A549 (cell line): ENCODE measurements at regions not wholly inside any gene's neighbourhood (a gene's known extent, or its start where the extent isn't known, plus 50 kb on each side); places are given as distances from the start of the nearest gene placed in this dataset.

Experiments
- ATAC-seq, 2 experiments: fragments of 200-7000 bp in 1 of 2; fragments of >200 bp in 1 of 2; cut with Nextera tagmentation in 1 of 2; cut with Tn5 transposase in 1 of 2; 3 replicates each; pipeline versions ENCODE4 v1.8.0 to v1.9.1; 2018 to 2020; ENCODE audit warnings: mild to moderate bottlenecking in 1 of 2, moderate library complexity in 1 of 2
- CTCF ChIA-PET: fragments of 300-600 bp; sonication (Branson Sonifier 250); formaldehyde crosslinking; extraction: SDS; loops from one replicate; lab custom pipeline; 2021; ENCODE audit warnings: antibody characterized with exemption, inconsistent platforms; lab: Yijun Ruan, JAX
- POLR2A ChIA-PET: fragments of 350-600 bp; formaldehyde crosslinking; extraction: SDS; loops from one replicate; lab custom pipeline; 2021; ENCODE audit warnings: antibody characterized with exemption, inconsistent platforms; lab: Yijun Ruan, JAX
- DNase-seq, 2 experiments: peaks; one replicate each; pipeline versions ENCODE4 v3.0.0 to v3.0.0-alpha.2; 2011 to 2016; ENCODE audit warnings: low read depth in 1 of 2, low spot score in 1 of 2
- FAIRE-seq: peaks from 2 replicates; lab custom pipeline; 2011; peaks lifted over from hg19 to GRCh38; lab: Jason Lieb, UNC
- H3K27ac ChIP-seq, 2 experiments: fragments of >200 bp; sonication (Bioruptor Twin); formaldehyde crosslinking; 3 replicates each; pipeline ENCODE4 v1.5.1; 2016 to 2017
- H3K4me1 ChIP-seq: fragments of >200 bp; sonication (Bioruptor Twin); formaldehyde crosslinking; 3 replicates; pipeline ENCODE4 v1.6.1; 2016
- H3K4me2 ChIP-seq: fragments of >200 bp; sonication (Bioruptor Twin); formaldehyde crosslinking; 3 replicates; pipeline ENCODE4 v1.6.1; 2016
- H3K4me3 ChIP-seq: fragments of >200 bp; sonication (Bioruptor Twin); formaldehyde crosslinking; 3 replicates; pipeline ENCODE4 v1.5.1; 2016
- H3K9me3 ChIP-seq: fragments of >200 bp; sonication (Bioruptor Twin); formaldehyde crosslinking; 3 replicates; pipeline ENCODE4 v1.6.1; 2016
- CBX8 ChIP-seq: fragments of 200-600 bp; sonication (generic); IDR thresholded peaks from 2 replicates; pipeline ENCODE4 v1.6.1; 2016
- CHD2 ChIP-seq: fragments of 150-350 bp; IDR thresholded peaks from 2 replicates; pipeline ENCODE4 v1.6.1; 2014; ENCODE audit warnings: low read length; ENCODE audit not compliant: partially characterized antibody
- CHD4 ChIP-seq: fragments of 200-600 bp; sonication (generic); IDR thresholded peaks from 2 replicates; pipeline ENCODE4 v1.6.1; 2016; ENCODE audit warnings: antibody characterized with exemption, mild to moderate bottlenecking, borderline replicate concordance
- EHF ChIP-seq: fragments of 250-450 bp; sonication (Bioruptor Pico); IDR thresholded peaks from 2 replicates; pipeline ENCODE4 v1.5.0; 2020; ENCODE audit warnings: mild to moderate bottlenecking
- ELK1 ChIP-seq: fragments of 150-350 bp; IDR thresholded peaks from 2 replicates; pipeline ENCODE4 v1.6.1; 2014; ENCODE audit warnings: low read depth, mild to moderate bottlenecking, low read length
- ESRRA ChIP-seq: fragments of 150-350 bp; IDR thresholded peaks from 2 replicates; pipeline ENCODE4 v1.6.1; 2014; ENCODE audit warnings: mild to moderate bottlenecking, low read length, borderline replicate concordance
- FOSB ChIP-seq: fragments of 250-450 bp; sonication (Bioruptor Pico); IDR thresholded peaks from 2 replicates; pipeline ENCODE4 v1.5.0; 2020; ENCODE audit warnings: mild to moderate bottlenecking, moderate library complexity
- FOSL2 ChIP-seq, 2 experiments: fragments of 450-650 bp in 1 of 2; fragments of >200 bp in 1 of 2; sonication (Bioruptor Twin) in 1 of 2; formaldehyde crosslinking; IDR thresholded peaks; 2 replicates each; pipeline versions ENCODE4 v1.5.0 to v1.6.1; 2016 to 2020; ENCODE audit warnings: mild to moderate bottlenecking in 1 of 2, moderate library complexity in 1 of 2
- FOXS1 ChIP-seq: fragments of 250-450 bp; sonication (Bioruptor Pico); IDR thresholded peaks from 2 replicates; pipeline ENCODE4 v1.5.0; 2020; ENCODE audit warnings: mild to moderate bottlenecking, moderate library complexity
- HDAC2 ChIP-seq: fragments of 200-600 bp; sonication (generic); IDR thresholded peaks from 2 replicates; pipeline ENCODE4 v1.6.1; 2016
- HES2 ChIP-seq: fragments of >200 bp; sonication (Bioruptor Twin); formaldehyde crosslinking; IDR thresholded peaks from 2 replicates; pipeline ENCODE4 v1.6.1; 2016
- HEYL ChIP-seq: fragments of 250-450 bp; sonication (Bioruptor Pico); IDR thresholded peaks from 2 replicates; pipeline ENCODE4 v1.8.0; 2021; ENCODE audit warnings: mild to moderate bottlenecking, moderate library complexity
- HOXB13 ChIP-seq: fragments of 250-450 bp; sonication (Bioruptor Pico); IDR thresholded peaks from 2 replicates; pipeline ENCODE4 v1.5.0; 2020; ENCODE audit warnings: low read depth, mild to moderate bottlenecking, moderate library complexity
- HOXB5 ChIP-seq: fragments of 250-450 bp; sonication (Bioruptor Pico); IDR thresholded peaks from 2 replicates; pipeline ENCODE4 v1.5.0; 2020; ENCODE audit warnings: mild to moderate bottlenecking, moderate library complexity
- JUN ChIP-seq, 2 experiments: fragments of >200 bp; sonication (Bioruptor Twin); formaldehyde crosslinking; IDR thresholded peaks; 2 replicates in 1 of 2; 3 replicates in 1 of 2; pipeline ENCODE4 v1.6.1; 2016 to 2017
- MYC ChIP-seq: IDR thresholded peaks from 2 replicates; pipeline ENCODE4 v1.6.1; 2012; ENCODE audit warnings: mild to moderate bottlenecking, inconsistent platforms, low read length, improper control_type of control experiment, borderline replicate concordance
- NFE2L2 ChIP-seq: fragments of 150-350 bp; conservative IDR thresholded peaks from 2 replicates; pipeline ENCODE4 v1.6.1; 2014; ENCODE audit warnings: low read length
- NR3C1 ChIP-seq: fragments of >200 bp; sonication (Bioruptor Twin); formaldehyde crosslinking; IDR thresholded peaks from 3 replicates; pipeline ENCODE4 v1.6.1; 2017
- POLR2A ChIP-seq: IDR thresholded peaks from 2 replicates; pipeline ENCODE4 v1.6.1; 2012; ENCODE audit warnings: mild to moderate bottlenecking, low read length
- POLR2AphosphoS2 ChIP-seq: conservative IDR thresholded peaks from 2 replicates; pipeline ENCODE4 v1.6.1; 2012; ENCODE audit warnings: low read length, improper control_type of control experiment, inconsistent platforms
- RAD21 ChIP-seq, 2 experiments: fragments of >200 bp in 1 of 2; sonication (Bioruptor Twin) in 1 of 2; formaldehyde crosslinking in 1 of 2; IDR thresholded peaks in 1 of 2; conservative IDR thresholded peaks in 1 of 2; 2 replicates in 1 of 2; 3 replicates in 1 of 2; pipeline ENCODE4 v1.6.1; 2012 to 2018; ENCODE audit warnings: inconsistent platforms in 1 of 2
- RCOR1 ChIP-seq: fragments of 150-350 bp; IDR thresholded peaks from 2 replicates; pipeline ENCODE4 v1.6.1; 2014; ENCODE audit warnings: antibody characterized with exemption, low read length, low read depth
- REST ChIP-seq: fragments of 200-600 bp; sonication (generic); IDR thresholded peaks from 2 replicates; pipeline ENCODE4 v1.6.1; 2016; ENCODE audit warnings: antibody characterized with exemption, mild to moderate bottlenecking, moderate library complexity
- RFX5 ChIP-seq: fragments of 450-650 bp; IDR thresholded peaks from 2 replicates; pipeline ENCODE4 v1.7.1; 2014; ENCODE audit warnings: antibody characterized with exemption, mild to moderate bottlenecking, moderate library complexity
- SMC3 ChIP-seq: fragments of >200 bp; sonication (Bioruptor Twin); formaldehyde crosslinking; IDR thresholded peaks from 3 replicates; pipeline ENCODE4 v1.6.1; 2018; ENCODE audit warnings: inconsistent platforms
- ZC3H11A ChIP-seq: fragments of 450-650 bp; IDR thresholded peaks from 2 replicates; pipeline ENCODE4 v1.6.1; 2014; ENCODE audit warnings: antibody characterized with exemption, mild to moderate bottlenecking
- ZSCAN20 ChIP-seq: fragments of 250-450 bp; sonication (Bioruptor Pico); IDR thresholded peaks from 2 replicates; pipeline ENCODE4 v1.8.0; 2022; ENCODE audit warnings: mild to moderate bottlenecking, moderate library complexity
- WGBS: methylation state at CpG from one replicate; pipeline ENCODE4 v1.1.6; 2017; ENCODE audit errors: missing lambda C conversion rate; 5-methylcytosine and 5-hydroxymethylcytosine counted together

- H3K4me2 ChIP-seq = no peak overlapping the region
- WGBS = 26% methylated on average over 5 of the region's 5 CpGs
- no peak for ATAC-seq
- ChIA-PET POLR2A (no interaction called here), CTCF (no interaction called here)
- no peak for DNase-seq
- no peak overlapping the region for H3K27ac ChIP-seq
- no peaks in the 10 kb centered on the region for H3K9me3 ChIP-seq
- H3K4me1 ChIP-seq = no peaks in the 10 kb centered on the region
- TF ChIP-seq CBX8 (no peak), RCOR1 (no peak), HOXB13 (CRISPR knock-in tag) (no peak), HDAC2 (no peak), RAD21 (conservative IDR thresholded peaks at IDR 0.05 in 1 of 2, IDR thresholded peaks at IDR 0.05 in 1 of 2) (no peak)
- FAIRE-seq = no peak
- no peak overlapping the region for H3K4me3 ChIP-seq
Measured at GRCh38 chr6:125665295-125665814, 84.1 kb upstream of the HEY2 start.

- ATAC-seq (no peak), DNase-seq (no peak), FAIRE-seq (no peak)
- ChIA-PET CTCF (no interaction called here), POLR2A (no interaction called here)
- Histone ChIP-seq H3K9me3 (no peaks in the 10 kb centered on the region), H3K27ac (no peak overlapping the region), H3K4me1 (no peaks in the 10 kb centered on the region), H3K4me2 (no peak overlapping the region), H3K4me3 (no peak overlapping the region)
- TF ChIP-seq RFX5 (no peak), POLR2A (no peak), POLR2AphosphoS2 (no peak), RAD21 (conservative IDR thresholded peaks at IDR 0.05 in 1 of 2, IDR thresholded peaks at IDR 0.05 in 1 of 2) (no peak), HOXB5 (no peak), NFE2L2 (no peak), FOSB (no peak), ELK1 (no peak), ESRRA (no peak), NR3C1 (no peak), CHD2 (no peak), ZC3H11A (no peak), SMC3 (no peak), ZSCAN20 (CRISPR knock-in tag) (no peak), RCOR1 (no peak), HES2 (no peak), HEYL (CRISPR knock-in tag) (no peak), FOSL2 (IDR thresholded peaks at IDR 0.05) (no peak), FOSL2 (CRISPR knock-in tag; IDR thresholded peaks at IDR 0.05) (no peak), EHF (CRISPR knock-in tag) (no peak), FOXS1 (CRISPR knock-in tag) (no peak)
- WGBS = 51% methylated on average over 6 of the region's 6 CpGs
Measured at GRCh38 chr6:125667326-125667725, 82.1 kb upstream of the HEY2 start.

GRCh38 chr6:125668071-125668470 lies 81.4 kb upstream of the HEY2 start:
- Histone ChIP-seq H3K4me3 (no peak overlapping the region), H3K9me3 (no peaks in the 10 kb centered on the region), H3K4me2 (no peak overlapping the region), H3K4me1 (no peaks in the 10 kb centered on the region), H3K27ac (no peak overlapping the region)
- ChIA-PET CTCF (no interaction called here), POLR2A (no interaction called here)
- ATAC-seq (no peak), DNase-seq (no peak), FAIRE-seq (no peak)
- TF ChIP-seq CBX8 = no peak
- TF ChIP-seq FOSL2 (IDR thresholded peaks at IDR 0.05) = no peak
- no peak for TF ChIP-seq FOSL2 (CRISPR knock-in tag; IDR thresholded peaks at IDR 0.05)
- no peak for TF ChIP-seq RCOR1
- no peak for TF ChIP-seq CHD4
- no peak for TF ChIP-seq JUN (IDR thresholded peaks at IDR 0.05)
- no peak for TF ChIP-seq MYC
- no peak for TF ChIP-seq REST
- 59% methylated on average over 8 of the region's 8 CpGs for WGBS
